ENCODE measurements at regions not wholly inside any gene's neighbourhood (a gene's known extent, or its start where the extent isn't known, plus 50 kb on each side); places are given as distances from the start of the nearest gene placed in this dataset.

- TF ChIP-seq CTCF (IDR thresholded peaks at IDR 0.05) (no peak), POLR2A (IDR thresholded peaks at IDR 0.05) (no peak), POLR2AphosphoS5 (IDR thresholded peaks at IDR 0.05; ENCODE audit: insufficient read depth in 1 of 2, low read depth in 1 of 2) (no peak)
Observed at GRCh38 chr1:164971921-164972415, 384.5 kb downstream of the LMX1A start.
